ENCODE measurements at regions not wholly inside any gene's neighbourhood (a gene's known extent, or its start where the extent isn't known, plus 50 kb on each side); places are given as distances from the start of the nearest gene placed in this dataset.
"Not testable (repeated sequence)": the region's sequence is repeated elsewhere in the genome, so short reads cannot be mapped to it uniquely, and the experiment has no call there.

DNA sequence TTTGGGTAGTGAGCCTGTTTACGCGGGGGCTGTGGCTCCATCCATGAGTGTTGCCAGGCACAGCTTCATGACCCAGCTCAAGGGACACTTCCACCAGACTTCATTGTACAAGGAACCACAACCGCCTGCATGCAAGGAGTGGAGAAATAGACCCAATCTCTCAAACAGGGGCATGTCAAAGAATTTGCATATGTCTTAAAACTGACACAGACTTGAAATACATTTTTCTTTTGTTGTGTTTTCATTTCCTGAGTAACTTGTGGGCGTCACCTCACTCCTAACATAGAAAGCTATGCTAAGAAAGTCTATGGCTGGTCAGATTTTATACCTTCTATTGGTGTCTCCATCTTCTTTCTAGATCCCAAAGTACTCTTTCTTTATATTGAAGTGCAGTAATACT is 266.2 kb upstream of the RNF32 start:
- no peak for DNase-seq

- not testable (repeated sequence) for DNase-seq
Observed at GRCh38 chr7:156369929-156370328, 270.6 kb upstream of the RNF32 start.

- DNase-seq: no peak
Observed at GRCh38 chr7:156368053-156368843, 272.3 kb upstream of the RNF32 start.

DNA sequence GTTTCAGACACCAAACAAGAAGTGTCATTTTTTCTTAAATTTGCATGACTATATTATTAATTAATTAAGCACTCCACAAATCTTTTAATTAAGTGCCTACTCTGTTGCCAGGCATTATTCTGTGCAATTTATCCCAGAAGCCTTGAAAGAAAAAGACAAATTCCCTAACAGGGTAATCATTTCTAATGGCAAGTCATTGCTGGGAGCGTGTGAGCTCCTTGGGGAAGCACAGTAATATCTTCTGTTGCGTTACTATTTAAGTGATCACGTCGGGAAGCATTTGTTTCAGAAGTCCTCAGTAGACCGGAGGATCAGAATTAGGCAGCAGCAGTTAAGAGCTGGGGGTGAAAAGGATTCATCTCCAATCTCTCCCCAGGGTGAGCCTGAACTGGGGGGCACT is 276.8 kb upstream of the RNF32 start:
- no peak for DNase-seq

GRCh38 chr7:156360835-156361234 is 279.7 kb upstream of the RNF32 start:
- no peak for DNase-seq

- no peak for DNase-seq
Observed at GRCh38 chr7:156356551-156356950, 284.0 kb upstream of the RNF32 start.

DNA sequence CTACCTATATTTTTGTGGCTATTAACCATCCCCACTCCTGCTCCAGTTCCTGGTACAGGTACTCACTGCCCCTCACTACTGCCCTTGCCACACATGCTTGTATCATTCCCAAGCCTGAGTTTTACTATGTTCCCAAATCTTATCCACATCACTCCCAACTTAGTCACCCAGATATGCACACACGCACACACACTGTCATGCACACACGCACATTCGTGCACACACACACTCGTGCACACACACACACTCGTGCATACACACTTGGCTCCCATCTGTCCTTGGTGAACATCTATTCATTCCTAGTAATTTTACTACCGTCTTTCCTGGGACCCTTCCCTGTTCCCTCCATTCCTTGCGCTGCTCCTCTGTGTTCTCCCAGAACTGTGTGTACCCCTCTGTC is 287.2 kb upstream of the RNF32 start:
- no peak for DNase-seq

- DNase-seq: not testable (repeated sequence)
Observed at GRCh38 chr7:156347703-156348248, 292.8 kb upstream of the RNF32 start.

GRCh38 chr7:156347132-156347531 is 293.4 kb upstream of the RNF32 start:
- DNase-seq: no peak

DNA sequence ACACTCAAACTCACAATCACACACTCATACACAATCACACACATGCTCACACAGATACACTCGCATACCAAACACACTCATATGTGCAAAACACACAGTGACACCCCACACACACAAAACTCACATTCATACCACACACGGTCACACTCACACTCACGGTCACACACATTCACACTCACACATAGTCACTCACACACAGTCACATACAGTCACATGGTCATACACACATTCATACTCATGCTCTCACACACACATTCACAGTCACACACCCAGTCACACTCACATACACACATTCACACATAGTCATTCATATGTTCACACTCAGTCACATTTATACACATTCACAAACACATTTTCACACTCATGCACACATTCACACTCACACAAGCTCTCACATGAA is 296.0 kb upstream of the RNF32 start:
- DNase-seq: no peak

DNA sequence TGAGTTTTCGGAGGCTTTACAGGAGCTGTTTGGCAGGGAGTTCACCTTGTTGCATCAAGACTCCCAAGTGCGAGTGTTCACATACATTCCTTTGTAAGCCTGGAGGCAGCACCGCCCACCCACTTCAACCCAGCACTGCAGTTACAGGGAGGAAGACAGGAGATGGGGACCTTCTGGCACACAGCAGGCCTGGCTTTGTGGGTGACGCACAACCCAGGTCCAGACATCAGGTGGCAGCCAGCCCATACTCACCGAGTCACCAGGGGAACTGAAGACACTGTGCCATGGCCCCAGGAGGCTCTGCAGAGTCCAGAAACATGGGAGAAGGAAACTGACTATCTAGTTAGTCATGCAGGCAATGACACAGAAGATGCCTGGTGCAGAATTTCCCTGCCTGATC is 305.9 kb upstream of the RNF32 start:
- DNase-seq: no peak

DNA sequence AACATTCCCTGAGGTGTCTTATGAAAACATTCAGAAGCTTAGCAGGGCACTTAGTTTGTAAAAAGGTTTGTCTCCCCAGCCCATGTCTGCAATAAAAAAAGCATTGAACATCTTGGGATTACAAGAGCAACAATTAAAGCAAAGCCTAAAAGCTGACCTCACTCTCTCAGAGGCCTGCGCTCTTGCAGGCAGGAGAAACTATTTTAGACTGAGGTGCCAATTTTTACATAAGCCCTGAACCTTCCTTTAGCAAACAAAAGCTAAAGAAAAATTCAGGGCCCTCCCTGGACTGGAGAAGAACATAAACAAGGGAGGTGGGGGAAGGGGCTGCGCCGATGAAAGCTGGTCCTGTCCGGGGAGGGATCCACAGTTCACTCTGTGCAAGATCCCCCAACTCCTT is 312.7 kb upstream of the RNF32 start:
- no peak for DNase-seq

GRCh38 chr7:156327474-156327873 is 313.1 kb upstream of the RNF32 start:
- DNase-seq: no peak

DNA sequence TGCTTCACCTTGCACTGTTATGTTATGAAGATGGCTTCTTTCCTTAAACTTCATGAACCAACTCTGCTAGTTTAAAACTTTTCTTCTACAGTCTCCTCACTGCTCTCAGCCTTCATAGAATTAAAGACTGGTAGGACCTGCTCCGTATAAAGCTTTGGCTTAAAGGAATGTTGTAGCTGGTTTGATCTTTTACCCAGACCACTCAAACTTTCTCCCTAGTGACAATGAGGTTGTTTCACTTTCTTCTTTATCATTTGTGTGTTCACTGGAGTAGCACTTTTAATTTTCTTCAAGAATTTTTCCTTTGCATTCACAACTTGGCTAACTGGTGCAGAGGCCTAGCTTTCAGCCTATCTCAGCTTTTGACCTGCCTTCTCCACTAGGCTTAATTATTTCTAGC is 316.4 kb upstream of the RNF32 start:
- no peak for DNase-seq

DNA sequence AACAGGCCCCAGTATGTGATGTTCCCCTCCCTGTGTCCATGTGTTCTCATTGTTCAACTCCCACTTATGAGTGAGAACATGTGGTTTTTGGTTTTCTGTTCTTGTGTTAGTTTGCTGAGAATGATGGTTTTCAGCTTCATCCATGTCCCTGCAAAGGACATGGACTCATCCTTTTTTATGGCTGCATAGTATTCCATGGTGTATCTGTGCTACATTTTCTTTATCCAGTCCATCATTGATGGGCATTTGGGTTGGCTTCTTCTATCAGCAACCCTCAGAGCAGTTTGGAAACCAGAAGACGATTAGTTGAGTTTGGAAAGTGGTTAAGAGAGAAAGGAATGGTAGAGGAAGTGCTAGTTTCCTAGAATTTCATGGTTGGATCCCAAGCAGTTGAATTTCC is 319.1 kb upstream of the RNF32 start:
- DNase-seq: not testable (repeated sequence)

DNA sequence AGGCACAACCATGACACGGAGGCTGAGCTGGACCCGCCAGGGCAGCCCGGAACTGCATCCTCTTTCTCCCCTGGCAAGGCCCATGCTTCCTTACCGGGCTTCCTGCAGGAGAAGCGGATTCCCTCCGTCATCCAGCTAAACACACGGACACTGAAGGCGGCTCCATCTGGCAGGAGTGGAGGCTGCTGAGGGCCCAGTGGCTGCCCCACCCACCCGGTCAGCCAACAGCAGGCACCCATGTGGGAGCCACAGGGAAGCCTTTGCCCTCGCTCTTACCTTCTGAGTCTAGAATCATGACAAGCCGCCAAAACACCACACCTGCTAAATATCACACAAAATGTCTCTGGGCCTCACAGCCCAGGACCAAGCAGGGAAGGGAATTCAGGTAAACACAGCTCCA is 321.6 kb upstream of the RNF32 start:
- DNase-seq: no peak

DNA sequence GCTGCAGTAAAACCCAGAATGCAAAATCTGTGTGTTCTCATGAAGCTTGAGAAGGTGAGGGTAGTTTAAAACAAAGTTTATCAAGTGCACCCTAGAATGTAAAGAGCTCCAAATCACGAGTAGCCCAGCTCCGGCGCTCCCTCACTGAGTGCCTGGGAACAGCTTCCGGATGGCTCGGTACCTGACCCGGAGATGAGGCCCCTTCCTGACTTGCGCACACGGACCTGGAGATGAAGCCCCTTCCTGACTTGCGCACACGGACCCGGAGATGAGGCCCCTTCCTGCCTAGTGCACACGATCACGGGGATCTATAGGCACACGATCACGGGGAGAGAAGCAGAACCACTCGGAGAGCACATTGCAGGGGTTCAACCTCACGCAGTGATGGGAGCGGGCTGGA is 322.1 kb upstream of the RNF32 start:
- no peak for DNase-seq

DNA sequence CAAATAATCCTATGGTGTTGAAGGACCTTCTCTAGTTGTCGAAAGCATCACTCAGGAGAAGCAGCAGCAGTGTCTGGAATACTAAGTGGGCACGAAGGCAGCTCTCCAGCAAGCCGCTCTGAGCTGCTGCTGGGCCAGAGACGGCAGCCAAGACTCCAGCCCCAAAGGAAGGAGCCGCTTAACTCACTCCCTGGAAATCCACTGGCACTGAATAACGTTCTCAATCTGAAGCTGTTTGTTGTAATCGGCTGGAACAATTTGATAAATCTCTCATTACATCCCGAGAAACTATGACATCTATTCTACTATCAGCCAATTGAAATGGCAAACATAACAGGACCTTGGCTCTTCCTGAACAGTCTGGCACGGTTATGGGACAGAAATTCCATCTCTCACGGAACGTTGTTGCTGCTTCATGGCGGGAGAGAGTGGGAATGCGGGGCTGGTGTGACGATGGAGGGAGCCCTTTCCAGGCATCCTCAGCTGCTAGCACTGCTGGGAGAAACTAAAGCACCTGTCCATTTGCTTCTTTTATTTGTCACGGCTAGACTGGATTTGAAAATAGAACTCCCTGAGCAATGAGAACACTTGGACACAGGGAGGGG is 331.5 kb upstream of the RNF32 start:
- DNase-seq: no peak

GRCh38 chr7:156307193-156307592 is 333.4 kb upstream of the RNF32 start:
- no peak for DNase-seq

GRCh38 chr7:156305351-156305750 is 335.2 kb upstream of the RNF32 start:
- DNase-seq: no peak

DNA sequence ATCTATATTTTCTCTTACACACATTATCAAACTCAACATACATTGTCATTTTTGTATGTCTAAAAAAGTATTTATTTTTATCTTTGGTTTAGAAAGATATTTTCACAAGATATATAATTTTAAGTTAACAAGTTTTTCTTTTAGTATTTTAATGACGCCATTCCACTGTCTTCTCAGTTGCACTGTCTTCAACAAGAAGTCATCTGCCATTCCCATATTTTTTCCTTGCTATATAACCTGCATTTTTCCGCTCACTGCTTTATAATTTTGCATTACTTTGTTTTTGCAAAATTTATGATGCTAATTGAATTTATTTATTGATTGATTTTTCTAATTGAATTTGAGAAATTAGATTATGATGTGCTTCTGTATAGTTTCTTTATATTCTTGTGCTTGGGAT is 357.8 kb upstream of the RNF32 start:
- DNase-seq: no peak

- no peak for DNase-seq
Observed at GRCh38 chr7:156279635-156280034, 360.9 kb upstream of the RNF32 start.

DNA sequence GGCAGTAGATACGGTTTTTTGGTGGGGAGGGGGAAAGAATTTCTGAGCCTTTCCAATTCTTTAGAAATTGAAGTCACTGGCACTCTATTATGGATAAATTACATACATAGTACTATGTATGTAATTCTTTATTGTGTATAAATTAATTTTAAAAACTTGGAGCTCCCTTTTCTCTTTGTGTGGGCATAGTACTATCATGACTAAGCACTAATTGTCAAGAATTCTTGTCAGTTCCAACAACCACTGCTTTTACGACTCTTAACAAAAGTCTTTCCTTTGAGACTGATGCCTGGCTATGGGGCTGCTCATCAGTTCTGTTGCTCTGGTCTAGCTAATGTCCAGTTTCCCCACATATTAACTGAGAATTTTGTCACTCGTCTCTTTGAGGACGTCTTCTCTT is 365.3 kb upstream of the RNF32 start:
- DNase-seq: no peak

DNA sequence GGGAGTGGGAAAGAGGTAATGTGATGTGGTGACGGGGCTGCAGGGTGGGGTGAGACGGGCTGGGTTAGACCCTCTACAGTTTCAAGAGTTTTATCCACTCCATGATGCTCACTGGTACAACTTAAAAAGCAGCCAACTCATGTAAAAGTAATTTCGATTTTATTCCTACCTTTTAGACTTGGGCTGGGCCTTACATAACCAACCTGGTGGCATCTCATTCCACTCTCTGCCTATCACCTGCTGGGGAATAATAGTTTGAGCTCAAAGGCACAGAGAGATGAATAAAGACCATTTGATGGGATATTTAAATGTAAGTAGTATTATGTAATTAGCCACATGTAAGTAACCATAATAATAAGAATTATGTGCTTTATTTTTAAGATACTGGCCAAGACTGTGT is 366.0 kb upstream of the RNF32 start:
- no peak for DNase-seq

GRCh38 chr7:156261581-156261980 is 379.0 kb upstream of the RNF32 start:
- DNase-seq: no peak

All from NCI-H446 (cell line).